Smooth muscle cell (in vitro differentiated cells): ENCODE measurements at regions not wholly inside any gene's neighbourhood (a gene's known extent, or its start where the extent isn't known, plus 50 kb on each side); places are given as distances from the start of the nearest gene placed in this dataset.

Experiments
- DNase-seq: peaks from one replicate; lab custom pipeline; 2025; ENCODE audit not compliant: unreplicated experiment; lab: John Stamatoyannopoulos, UW
- H2AFZ ChIP-seq: fragments of 200-600 bp; sonication (generic); 2 replicates; pipeline ENCODE4 v1.6.0; 2016; ENCODE audit warnings: antibody characterized with exemption, low read depth, mild to moderate bottlenecking
- H3F3A ChIP-seq: fragments of 200-600 bp; sonication (generic); 2 replicates; pipeline ENCODE4 v1.6.0; 2017; ENCODE audit warnings: antibody characterized with exemption, low read depth
- H3K27ac ChIP-seq: fragments of 200-600 bp; sonication (generic); 2 replicates; pipeline ENCODE4 v1.5.1; 2016; ENCODE audit warnings: low read depth, mild to moderate bottlenecking
- H3K27me3 ChIP-seq: fragments of 200-600 bp; sonication (generic); 2 replicates; pipeline ENCODE4 v1.6.1; 2016; ENCODE audit warnings: low read depth, mild to moderate bottlenecking
- H3K36me3 ChIP-seq: fragments of 200-600 bp; sonication (generic); 2 replicates; pipeline ENCODE4 v1.5.1; 2016; ENCODE audit warnings: low read depth
- H3K4me1 ChIP-seq: fragments of 200-600 bp; sonication (generic); 2 replicates; pipeline ENCODE4 v1.5.1; 2016; ENCODE audit warnings: low read depth
- H3K4me2 ChIP-seq: fragments of 200-600 bp; sonication (generic); 2 replicates; pipeline ENCODE4 v1.6.0; 2016; ENCODE audit warnings: mild to moderate bottlenecking
- H3K4me3 ChIP-seq: fragments of 200-600 bp; sonication (generic); 2 replicates; pipeline ENCODE4 v1.5.1; 2016; ENCODE audit warnings: mild to moderate bottlenecking
- H3K79me2 ChIP-seq: fragments of 200-600 bp; sonication (generic); 2 replicates; pipeline ENCODE4 v1.6.0; 2016; ENCODE audit warnings: low read depth, mild to moderate bottlenecking
- H3K9ac ChIP-seq: fragments of 200-600 bp; sonication (generic); 2 replicates; pipeline ENCODE4 v1.6.0; 2016; ENCODE audit warnings: low read depth
- H3K9me3 ChIP-seq: fragments of 200-600 bp; sonication (generic); replicated peaks from 2 replicates; pipeline ENCODE4 v1.5.1; 2016; ENCODE audit warnings: low read depth
- H4K20me1 ChIP-seq: fragments of 200-600 bp; sonication (generic); 2 replicates; pipeline ENCODE4 v1.6.0; 2016; ENCODE audit warnings: low read depth
- WGBS: methylation state at CpG from one replicate; pipeline ENCODE4 v1.1.7; 2016; ENCODE audit warnings: low lambda C conversion rate; 5-methylcytosine and 5-hydroxymethylcytosine counted together
- TF ChIP-seq, protein P1 (sequence below): fragments of 200-600 bp; sonication (generic); IDR thresholded peaks from 2 replicates; pipeline ENCODE4 v1.5.1; 2017; ENCODE audit warnings: borderline replicate concordance, mild to moderate bottlenecking, antibody characterized with exemption; ENCODE audit not compliant: insufficient read depth, poor library complexity, severe bottlenecking

DNA sequence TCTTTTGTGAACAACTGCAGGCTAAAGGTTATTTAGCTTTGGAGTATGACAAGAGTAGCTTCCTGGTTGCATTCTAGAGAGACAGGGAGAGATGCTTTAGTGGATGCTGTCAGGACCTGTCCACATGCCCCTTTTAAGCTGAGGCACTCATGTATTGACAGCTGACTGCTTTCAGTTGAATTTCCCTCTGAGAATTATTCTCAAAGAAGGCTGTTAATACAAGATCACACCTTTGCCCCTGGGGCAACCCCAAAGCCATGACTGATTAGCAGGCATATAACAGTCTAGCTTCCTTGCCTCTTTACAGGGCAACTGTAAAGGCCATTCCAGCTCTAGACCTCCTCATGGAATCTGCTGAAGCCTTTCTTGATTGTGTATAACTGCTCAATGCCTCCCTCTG is 117.6 kb upstream of the ATP10B start:
- Histone ChIP-seq H3K4me3 (no peak overlapping the region), H3K9ac (no peak overlapping the region), H3F3A (no peaks in the 10 kb centered on the region), H3K36me3 (no peaks in the 10 kb centered on the region), H3K27ac (no peak overlapping the region), H3K9me3 (no peaks in the 10 kb centered on the region), H3K79me2 (no peaks in the 10 kb centered on the region), H2AFZ (no peak overlapping the region), H3K4me1 (peaks cover 10% of the 10 kb centered on the region), H3K27me3 (no peaks in the 10 kb centered on the region), H3K4me2 (no peak overlapping the region), H4K20me1 (no peaks in the 10 kb centered on the region)
- TF ChIP-seq, protein P1, sequence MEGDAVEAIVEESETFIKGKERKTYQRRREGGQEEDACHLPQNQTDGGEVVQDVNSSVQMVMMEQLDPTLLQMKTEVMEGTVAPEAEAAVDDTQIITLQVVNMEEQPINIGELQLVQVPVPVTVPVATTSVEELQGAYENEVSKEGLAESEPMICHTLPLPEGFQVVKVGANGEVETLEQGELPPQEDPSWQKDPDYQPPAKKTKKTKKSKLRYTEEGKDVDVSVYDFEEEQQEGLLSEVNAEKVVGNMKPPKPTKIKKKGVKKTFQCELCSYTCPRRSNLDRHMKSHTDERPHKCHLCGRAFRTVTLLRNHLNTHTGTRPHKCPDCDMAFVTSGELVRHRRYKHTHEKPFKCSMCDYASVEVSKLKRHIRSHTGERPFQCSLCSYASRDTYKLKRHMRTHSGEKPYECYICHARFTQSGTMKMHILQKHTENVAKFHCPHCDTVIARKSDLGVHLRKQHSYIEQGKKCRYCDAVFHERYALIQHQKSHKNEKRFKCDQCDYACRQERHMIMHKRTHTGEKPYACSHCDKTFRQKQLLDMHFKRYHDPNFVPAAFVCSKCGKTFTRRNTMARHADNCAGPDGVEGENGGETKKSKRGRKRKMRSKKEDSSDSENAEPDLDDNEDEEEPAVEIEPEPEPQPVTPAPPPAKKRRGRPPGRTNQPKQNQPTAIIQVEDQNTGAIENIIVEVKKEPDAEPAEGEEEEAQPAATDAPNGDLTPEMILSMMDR = no peak
- DNase-seq = no peak

DNA sequence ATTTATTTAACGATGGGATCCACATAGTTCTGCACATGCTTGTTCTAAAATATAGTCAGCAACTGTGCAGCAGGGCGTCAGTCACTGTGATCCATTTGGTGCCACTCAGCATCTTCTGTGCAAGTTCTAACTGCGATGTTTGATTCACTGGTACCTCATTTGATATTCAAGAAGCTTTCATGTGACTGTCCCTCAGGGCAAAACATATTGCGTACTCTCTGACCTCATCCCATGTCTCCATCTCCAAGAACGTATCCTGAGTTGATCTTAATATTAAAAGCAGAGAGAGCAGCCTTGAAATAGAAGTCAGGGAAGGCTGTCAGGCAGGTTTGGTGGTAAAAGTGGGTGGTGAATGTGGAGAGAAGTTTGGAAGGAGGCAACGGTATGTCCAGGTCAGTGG is 116.5 kb upstream of the ATP10B start:
- no peaks in the 10 kb centered on the region for H3K9me3 ChIP-seq
- DNase-seq = no peak
- H3K4me3 ChIP-seq = no peak overlapping the region
- H3K27ac ChIP-seq = no peak overlapping the region
- no peaks in the 10 kb centered on the region for H3K27me3 ChIP-seq
- H3K4me1 ChIP-seq = peaks cover 10% of the 10 kb centered on the region
- no peaks in the 10 kb centered on the region for H3F3A ChIP-seq
- no peak overlapping the region for H3K9ac ChIP-seq
- no peaks in the 10 kb centered on the region for H3K79me2 ChIP-seq
- no peaks in the 10 kb centered on the region for H4K20me1 ChIP-seq
- no peak overlapping the region for H3K4me2 ChIP-seq
- no peak overlapping the region for H2AFZ ChIP-seq
- no peaks in the 10 kb centered on the region for H3K36me3 ChIP-seq
- TF ChIP-seq, protein P1 = no peak
- 78% methylated on average over 6 of the region's 6 CpGs for WGBS

DNA sequence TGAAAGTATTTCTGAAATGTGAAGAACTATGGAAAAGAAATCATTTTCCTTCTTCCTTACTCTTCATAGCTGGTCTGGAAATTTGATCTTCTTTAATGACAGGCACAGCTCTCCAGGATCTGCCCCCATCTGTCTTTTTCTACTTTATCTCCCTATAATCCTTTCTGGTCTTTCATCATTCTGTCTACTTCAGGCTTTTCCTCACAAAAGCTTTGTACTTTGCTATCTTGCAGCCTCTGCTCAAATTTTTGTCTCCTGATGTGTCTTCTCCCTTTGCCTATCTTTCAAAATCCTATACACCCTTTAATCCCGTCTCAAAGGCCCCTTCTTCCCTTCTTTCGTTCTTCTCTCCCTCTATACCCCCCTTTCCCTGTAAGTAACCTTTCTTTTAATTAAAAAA is 114.9 kb upstream of the ATP10B start:
- TF ChIP-seq, protein P1 = no peak

DNA sequence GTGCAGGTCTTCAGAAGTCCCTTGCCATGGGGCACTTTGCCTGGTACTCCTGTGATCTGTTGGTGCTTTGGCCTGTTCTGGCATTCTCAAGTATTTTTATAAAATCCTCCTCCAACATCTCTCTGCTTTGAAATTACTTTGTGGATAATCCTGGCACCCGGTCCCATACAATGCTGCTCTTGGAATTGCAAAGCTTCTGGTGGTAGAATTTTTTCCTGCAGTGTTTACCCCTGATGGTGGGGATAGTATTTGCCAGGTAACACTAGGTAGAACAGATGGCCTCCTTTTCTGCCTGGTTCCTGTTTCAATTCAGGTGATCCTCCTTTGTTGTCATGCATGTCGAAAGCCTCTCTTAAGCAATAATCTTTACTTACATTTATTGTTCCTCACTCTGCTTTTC is 109.8 kb upstream of the ATP10B start:
- no peak for DNase-seq
- Histone ChIP-seq H3K27ac (no peak overlapping the region), H3K4me3 (no peak overlapping the region), H3K36me3 (no peaks in the 10 kb centered on the region), H2AFZ (no peak overlapping the region), H3K9ac (no peak overlapping the region), H3K4me1 (peaks cover 1% of the 10 kb centered on the region), H3K9me3 (no peaks in the 10 kb centered on the region), H3K4me2 (no peak overlapping the region), H3F3A (no peaks in the 10 kb centered on the region), H4K20me1 (no peaks in the 10 kb centered on the region), H3K79me2 (no peaks in the 10 kb centered on the region), H3K27me3 (no peaks in the 10 kb centered on the region)
- WGBS = 88% methylated on average over 2 of the region's 2 CpGs
- TF ChIP-seq, protein P1 = no peak

More for the DNA sequence above, 114.9 kb upstream of the ATP10B start:
- no peak overlapping the region for H3K9ac ChIP-seq
- no peak overlapping the region for H3K4me3 ChIP-seq
- H3K9me3 ChIP-seq = no peaks in the 10 kb centered on the region
- no peak overlapping the region for H3K27ac ChIP-seq
- WGBS = 18% methylated on average over 2 of the region's 2 CpGs
- H3K79me2 ChIP-seq = no peaks in the 10 kb centered on the region
- peaks cover 10% of the 10 kb centered on the region for H3K4me1 ChIP-seq
- no peaks in the 10 kb centered on the region for H4K20me1 ChIP-seq
- H3F3A ChIP-seq = no peaks in the 10 kb centered on the region
- no peaks in the 10 kb centered on the region for H3K36me3 ChIP-seq
- no peak overlapping the region for H2AFZ ChIP-seq
- DNase-seq = no peak
- no peaks in the 10 kb centered on the region for H3K27me3 ChIP-seq
- peak overlapping the region; percentile 32 for H3K4me2 ChIP-seq
